K562 (cell line): ENCODE measurements at regions not wholly inside any gene's neighbourhood (a gene's known extent, or its start where the extent isn't known, plus 50 kb on each side); places are given as distances from the start of the nearest gene placed in this dataset.

ENCODE experiments used
- ATAC-seq: fragments of 200-7000 bp; cut with Tn5 transposase; 3 replicates; pipeline ENCODE4 v1.9.1; 2020; ENCODE audit warnings: moderate library complexity
- BruUV-seq: library from RNA; stranded (reverse); fragments of 400-500 nt; replicated peaks from 2 replicates; lab custom pipeline; 2021; lab: Mats Ljungman, UMichigan
- CTCF ChIA-PET: fragments of 300-600 bp; formaldehyde crosslinking; extraction: SDS; loops from one replicate; lab custom pipeline; 2021; ENCODE audit warnings: low intra/inter-chr PET ratio; lab: Yijun Ruan, JAX
- POLR2A ChIA-PET: fragments of 300-600, 350-650 bp; sonication (Branson Sonifier 250); formaldehyde crosslinking; extraction: SDS; loops from one replicate; lab custom pipeline; 2021; ENCODE audit warnings: antibody characterized with exemption, inconsistent platforms; lab: Yijun Ruan, JAX
- DNase-seq, 4 experiments: peaks; one replicate each; pipeline versions ENCODE4 v3.0.0 to v3.0.0-alpha.2; 2011 to 2018; ENCODE audit warnings: low spot score in 3 of 4, mixed read lengths in 3 of 4; ENCODE audit errors: extremely low read depth in 1 of 4
- FAIRE-seq: peaks from 2 replicates; lab custom pipeline; 2011; peaks lifted over from hg19 to GRCh38; lab: Jason Lieb, UNC
- H2AFZ ChIP-seq: 2 replicates; pipeline ENCODE4 v1.6.0; 2011; ENCODE audit warnings: low read depth, low read length, control low read depth, inconsistent platforms
- H3K27ac ChIP-seq: fragments of 200-600 bp; 3 replicates; pipeline ENCODE4 v1.8.0; 2011; ENCODE audit warnings: low read depth, mild to moderate bottlenecking, control low read depth, inconsistent platforms, low read length, moderate library complexity, mixed read lengths; ENCODE audit errors: extremely low read depth
- H3K27me3 ChIP-seq, 2 experiments: fragments of 300-600 bp in 1 of 2; 2 replicates in 1 of 2; 3 replicates in 1 of 2; pipeline versions ENCODE4 v1.6.0 to v1.8.0; 2011; ENCODE audit warnings: inconsistent platforms in 2 of 2, low read length in 2 of 2, mild to moderate bottlenecking in 1 of 2, mixed read lengths in 1 of 2, moderate library complexity in 1 of 2; ENCODE audit not compliant: control insufficient read depth in 2 of 2, insufficient read depth in 2 of 2
- H3K36me3 ChIP-seq: fragments of 300-600 bp; 3 replicates; pipeline ENCODE4 v1.8.0; 2011; ENCODE audit warnings: mild to moderate bottlenecking, low read length, inconsistent platforms; ENCODE audit not compliant: control insufficient read depth, insufficient read depth
- H3K4me1 ChIP-seq, 2 experiments: fragments of 200-600 bp in 1 of 2; replicated peaks in 1 of 2; 2 replicates in 1 of 2; 3 replicates in 1 of 2; pipeline versions ENCODE4 v1.5.1 to v1.8.0; 2011; ENCODE audit warnings: inconsistent platforms in 2 of 2, low read length in 2 of 2, mild to moderate bottlenecking in 1 of 2, mixed read lengths in 1 of 2, moderate library complexity in 1 of 2; ENCODE audit not compliant: control insufficient read depth in 2 of 2, insufficient read depth in 2 of 2
- H3K4me2 ChIP-seq: 2 replicates; pipeline ENCODE4 v1.6.1; 2011; ENCODE audit warnings: low read length, control low read depth, inconsistent platforms, mixed read lengths; ENCODE audit not compliant: insufficient read depth
- H3K4me3 ChIP-seq: fragments of 200-600 bp; sonication (generic), shearing (Covaris generic); 2 replicates; pipeline ENCODE4 v1.5.1; 2016; ENCODE audit warnings: control low read depth, inconsistent platforms
- H3K79me2 ChIP-seq: fragments of 200-600 bp; 3 replicates; pipeline ENCODE4 v1.8.0; 2011; ENCODE audit warnings: low read length, inconsistent platforms; ENCODE audit not compliant: control insufficient read depth, insufficient read depth
- H3K9ac ChIP-seq, 2 experiments: 2 replicates each; pipeline versions ENCODE4 v1.6.0 to v1.6.1; 2011; ENCODE audit warnings: low read depth in 2 of 2, low read length in 2 of 2, control low read depth in 1 of 2, inconsistent platforms in 1 of 2, mild to moderate bottlenecking in 1 of 2, mixed read lengths in 1 of 2; ENCODE audit not compliant: insufficient read depth in 1 of 2
- H3K9me1 ChIP-seq: one replicate; pipeline ENCODE4 v1.6.0; 2011; ENCODE audit warnings: inconsistent platforms, mild to moderate bottlenecking, low read length, moderate library complexity; ENCODE audit not compliant: control insufficient read depth, insufficient read depth
- H3K9me3 ChIP-seq: replicated peaks from 2 replicates; pipeline ENCODE4 v1.5.1; 2011; ENCODE audit warnings: low read depth, low read length, inconsistent platforms; ENCODE audit not compliant: control insufficient read depth, insufficient read depth
- H4K20me1 ChIP-seq: replicated peaks from 2 replicates; pipeline ENCODE4 v1.6.1; 2011; ENCODE audit warnings: low read length, inconsistent platforms, mixed read lengths; ENCODE audit not compliant: control insufficient read depth, insufficient read depth
- ATF7 ChIP-seq: fragments of 450-650 bp; IDR thresholded peaks from 2 replicates; pipeline ENCODE4 v1.7.1; 2014; ENCODE audit warnings: mild to moderate bottlenecking, moderate library complexity
- GATAD2A ChIP-seq: fragments of 450-650 bp; IDR thresholded peaks from 2 replicates; pipeline ENCODE4 v1.6.1; 2017
- ILF3 ChIP-seq: fragments of 450-650 bp; IDR thresholded peaks from 2 replicates; pipeline ENCODE4 v1.6.1; 2018; ENCODE audit warnings: antibody characterized with exemption, mild to moderate bottlenecking, moderate library complexity, borderline replicate concordance
- MEF2D ChIP-seq: conservative IDR thresholded peaks from 2 replicates; pipeline ENCODE4 v1.6.1; 2016; ENCODE audit warnings: low read depth, missing genetic modification characterization, missing compliant biosample characterization
- NBN ChIP-seq: fragments of 450-650 bp; IDR thresholded peaks from 2 replicates; pipeline ENCODE4 v1.6.1; 2016; ENCODE audit warnings: low read depth, mild to moderate bottlenecking
- NR1H2 ChIP-seq: sonication (generic); formaldehyde crosslinking; IDR thresholded peaks from 2 replicates; pipeline ENCODE4 v1.4.0; 2020; ENCODE audit warnings: mild to moderate bottlenecking, missing genetic modification reagents
- NR4A1 ChIP-seq, 2 experiments: fragments of 250-450 bp in 1 of 2; fragments of 450-650 bp in 1 of 2; sonication (Bioruptor Pico) in 1 of 2; IDR thresholded peaks; 2 replicates each; pipeline versions ENCODE4 v1.4.0 to v1.6.1; 2016 to 2020; ENCODE audit warnings: mild to moderate bottlenecking in 2 of 2, missing compliant biosample characterization in 1 of 2, missing genetic modification characterization in 1 of 2, moderate library complexity in 1 of 2
- TCF3 ChIP-seq: sonication (generic); formaldehyde crosslinking; IDR thresholded peaks from 2 replicates; pipeline ENCODE4 v1.4.0; 2020; ENCODE audit warnings: mild to moderate bottlenecking, missing genetic modification reagents
- XRCC5 ChIP-seq: fragments of 200-400 bp; formaldehyde crosslinking; IDR thresholded peaks from 2 replicates; pipeline ENCODE4 v1.6.1; 2017; ENCODE audit warnings: low read depth, mild to moderate bottlenecking, low read length
- ZNF23 ChIP-seq: fragments of 250-450 bp; sonication (Bioruptor Pico); IDR thresholded peaks from 2 replicates; pipeline ENCODE4 v1.4.0; 2020; ENCODE audit warnings: mild to moderate bottlenecking
- WGBS: fragments of 100-300 bp; shearing (Covaris generic); methylation state at CpG from one replicate; pipeline ENCODE4 v1.1.6; 2016; ENCODE audit warnings: low coverage, mixed read lengths; ENCODE audit not compliant: insufficient coverage; ENCODE audit errors: missing lambda C conversion rate; 5-methylcytosine and 5-hydroxymethylcytosine counted together
- in situ Hi-C: fragments of 300-500 bp; cut with MboI; formaldehyde crosslinking; loops from 4 replicates; pipeline ENCODE4 v1.15.0; 2018; ENCODE audit warnings: inconsistent platforms, mixed read lengths
- intact Hi-C: fragments of 100-400 bp; cut with micrococcal nuclease; formaldehyde crosslinking; loops from 2 replicates; pipeline ENCODE4 v1.14.2; 2022
- TF ChIP-seq, protein P1 (sequence below): sonication (generic); formaldehyde crosslinking; IDR thresholded peaks from 2 replicates; pipeline ENCODE4 v1.8.1; 2023; ENCODE audit warnings: missing genetic modification reagents, mild to moderate bottlenecking, borderline replicate concordance
- TF ChIP-seq, protein P2 (sequence below): fragments of 450-650 bp; IDR thresholded peaks from 2 replicates; pipeline ENCODE4 v1.7.0; 2016; ENCODE audit warnings: borderline replicate concordance
- TF ChIP-seq, protein P3 (sequence below), 2 experiments: fragments of 150-350 bp in 1 of 2; IDR thresholded peaks; 2 replicates each; pipeline ENCODE4 v1.6.1; 2012 to 2016; ENCODE audit warnings: low read depth in 2 of 2, low read length in 2 of 2, mild to moderate bottlenecking in 1 of 2, moderate library complexity in 1 of 2

DNA sequence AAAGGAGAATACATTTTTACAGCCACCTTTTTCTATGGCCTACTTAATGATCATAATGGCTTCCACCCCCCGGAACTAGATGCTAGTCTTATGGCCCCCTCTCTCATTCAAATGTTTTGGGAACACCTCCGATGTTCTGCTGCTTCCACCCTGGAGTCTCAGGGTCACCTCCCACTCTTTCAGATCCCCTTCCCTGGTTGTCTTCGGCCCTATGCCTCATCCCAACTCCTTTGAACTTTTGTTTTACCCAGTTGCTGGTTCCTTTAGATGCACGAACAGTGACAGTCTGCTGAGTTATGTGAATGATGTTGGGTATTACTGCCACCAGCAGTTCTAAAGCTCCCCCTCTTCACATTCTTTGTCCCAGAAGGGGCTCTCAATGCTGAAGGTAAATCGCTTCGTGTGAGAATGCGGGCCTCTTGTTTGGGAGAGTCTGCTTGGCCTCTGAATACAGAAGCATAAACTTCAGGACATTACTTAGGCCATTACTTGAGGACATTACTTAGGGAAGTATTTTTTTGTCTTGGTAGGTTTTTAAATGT is 309.1 kb downstream of the SOX4 start:
- Histone ChIP-seq H3K27ac (no peak overlapping the region), H3K4me2 (no peak overlapping the region), H2AFZ (no peak overlapping the region), H3K9me1 (no peaks in the 10 kb centered on the region), H3K4me3 (no peak overlapping the region), H3K4me1 (peaks cover 0 to 3% of the 10 kb centered on the region in 2 experiments; a peak in 2 of 5 replicates), H3K9ac (no peak overlapping the region), H3K27me3 (peaks cover 16 to 34% of the 10 kb centered on the region in 2 experiments; a peak in 4 of 5 replicates), H3K9me3 (no peaks in the 10 kb centered on the region), H3K79me2 (no peaks in the 10 kb centered on the region), H3K36me3 (no peaks in the 10 kb centered on the region), H4K20me1 (no peaks in the 10 kb centered on the region)
- in situ Hi-C loops: no loop called here
- POLR2A ChIA-PET: interaction anchor here (0.9 to 1.3 kb wide), 2 partner anchors 9 to 28 kb away, joined by 3 read pairs; no protein-coding TSS in a partner anchor
- WGBS: 1% methylated on average over 7 of the region's 7 CpGs
- intact Hi-C loops: no loop called here
- CTCF ChIA-PET: no interaction called here
- BruUV-seq: no TSS peak
- FAIRE-seq: no peak
- no peak for DNase-seq
- no peak for ATAC-seq
- no peak for TF ChIP-seq GATAD2A
- no peak for TF ChIP-seq TCF3
- no peak for TF ChIP-seq NR1H2
- TF ChIP-seq NR4A1 (CRISPR knock-in tag; IDR thresholded peaks at IDR 0.05): no peak
- no peak for TF ChIP-seq NR4A1 (tag; IDR thresholded peaks at IDR 0.05)
- TF ChIP-seq ATF7: no peak
- TF ChIP-seq, protein P1, sequence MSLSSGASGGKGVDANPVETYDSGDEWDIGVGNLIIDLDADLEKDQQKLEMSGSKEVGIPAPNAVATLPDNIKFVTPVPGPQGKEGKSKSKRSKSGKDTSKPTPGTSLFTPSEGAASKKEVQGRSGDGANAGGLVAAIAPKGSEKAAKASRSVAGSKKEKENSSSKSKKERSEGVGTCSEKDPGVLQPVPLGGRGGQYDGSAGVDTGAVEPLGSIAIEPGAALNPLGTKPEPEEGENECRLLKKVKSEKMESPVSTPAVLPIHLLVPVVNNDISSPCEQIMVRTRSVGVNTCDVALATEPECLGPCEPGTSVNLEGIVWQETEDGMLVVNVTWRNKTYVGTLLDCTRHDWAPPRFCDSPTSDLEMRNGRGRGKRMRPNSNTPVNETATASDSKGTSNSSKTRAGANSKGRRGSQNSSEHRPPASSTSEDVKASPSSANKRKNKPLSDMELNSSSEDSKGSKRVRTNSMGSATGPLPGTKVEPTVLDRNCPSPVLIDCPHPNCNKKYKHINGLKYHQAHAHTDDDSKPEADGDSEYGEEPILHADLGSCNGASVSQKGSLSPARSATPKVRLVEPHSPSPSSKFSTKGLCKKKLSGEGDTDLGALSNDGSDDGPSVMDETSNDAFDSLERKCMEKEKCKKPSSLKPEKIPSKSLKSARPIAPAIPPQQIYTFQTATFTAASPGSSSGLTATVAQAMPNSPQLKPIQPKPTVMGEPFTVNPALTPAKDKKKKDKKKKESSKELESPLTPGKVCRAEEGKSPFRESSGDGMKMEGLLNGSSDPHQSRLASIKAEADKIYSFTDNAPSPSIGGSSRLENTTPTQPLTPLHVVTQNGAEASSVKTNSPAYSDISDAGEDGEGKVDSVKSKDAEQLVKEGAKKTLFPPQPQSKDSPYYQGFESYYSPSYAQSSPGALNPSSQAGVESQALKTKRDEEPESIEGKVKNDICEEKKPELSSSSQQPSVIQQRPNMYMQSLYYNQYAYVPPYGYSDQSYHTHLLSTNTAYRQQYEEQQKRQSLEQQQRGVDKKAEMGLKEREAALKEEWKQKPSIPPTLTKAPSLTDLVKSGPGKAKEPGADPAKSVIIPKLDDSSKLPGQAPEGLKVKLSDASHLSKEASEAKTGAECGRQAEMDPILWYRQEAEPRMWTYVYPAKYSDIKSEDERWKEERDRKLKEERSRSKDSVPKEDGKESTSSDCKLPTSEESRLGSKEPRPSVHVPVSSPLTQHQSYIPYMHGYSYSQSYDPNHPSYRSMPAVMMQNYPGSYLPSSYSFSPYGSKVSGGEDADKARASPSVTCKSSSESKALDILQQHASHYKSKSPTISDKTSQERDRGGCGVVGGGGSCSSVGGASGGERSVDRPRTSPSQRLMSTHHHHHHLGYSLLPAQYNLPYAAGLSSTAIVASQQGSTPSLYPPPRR: no peak
- TF ChIP-seq MEF2D (tag): no peak
- TF ChIP-seq NBN: no peak
- TF ChIP-seq, protein P2, sequence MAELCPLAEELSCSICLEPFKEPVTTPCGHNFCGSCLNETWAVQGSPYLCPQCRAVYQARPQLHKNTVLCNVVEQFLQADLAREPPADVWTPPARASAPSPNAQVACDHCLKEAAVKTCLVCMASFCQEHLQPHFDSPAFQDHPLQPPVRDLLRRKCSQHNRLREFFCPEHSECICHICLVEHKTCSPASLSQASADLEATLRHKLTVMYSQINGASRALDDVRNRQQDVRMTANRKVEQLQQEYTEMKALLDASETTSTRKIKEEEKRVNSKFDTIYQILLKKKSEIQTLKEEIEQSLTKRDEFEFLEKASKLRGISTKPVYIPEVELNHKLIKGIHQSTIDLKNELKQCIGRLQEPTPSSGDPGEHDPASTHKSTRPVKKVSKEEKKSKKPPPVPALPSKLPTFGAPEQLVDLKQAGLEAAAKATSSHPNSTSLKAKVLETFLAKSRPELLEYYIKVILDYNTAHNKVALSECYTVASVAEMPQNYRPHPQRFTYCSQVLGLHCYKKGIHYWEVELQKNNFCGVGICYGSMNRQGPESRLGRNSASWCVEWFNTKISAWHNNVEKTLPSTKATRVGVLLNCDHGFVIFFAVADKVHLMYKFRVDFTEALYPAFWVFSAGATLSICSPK: no peak
- no peak for TF ChIP-seq ILF3
- no peak for TF ChIP-seq XRCC5
- no peak for TF ChIP-seq ZNF23
- TF ChIP-seq, protein P3, sequence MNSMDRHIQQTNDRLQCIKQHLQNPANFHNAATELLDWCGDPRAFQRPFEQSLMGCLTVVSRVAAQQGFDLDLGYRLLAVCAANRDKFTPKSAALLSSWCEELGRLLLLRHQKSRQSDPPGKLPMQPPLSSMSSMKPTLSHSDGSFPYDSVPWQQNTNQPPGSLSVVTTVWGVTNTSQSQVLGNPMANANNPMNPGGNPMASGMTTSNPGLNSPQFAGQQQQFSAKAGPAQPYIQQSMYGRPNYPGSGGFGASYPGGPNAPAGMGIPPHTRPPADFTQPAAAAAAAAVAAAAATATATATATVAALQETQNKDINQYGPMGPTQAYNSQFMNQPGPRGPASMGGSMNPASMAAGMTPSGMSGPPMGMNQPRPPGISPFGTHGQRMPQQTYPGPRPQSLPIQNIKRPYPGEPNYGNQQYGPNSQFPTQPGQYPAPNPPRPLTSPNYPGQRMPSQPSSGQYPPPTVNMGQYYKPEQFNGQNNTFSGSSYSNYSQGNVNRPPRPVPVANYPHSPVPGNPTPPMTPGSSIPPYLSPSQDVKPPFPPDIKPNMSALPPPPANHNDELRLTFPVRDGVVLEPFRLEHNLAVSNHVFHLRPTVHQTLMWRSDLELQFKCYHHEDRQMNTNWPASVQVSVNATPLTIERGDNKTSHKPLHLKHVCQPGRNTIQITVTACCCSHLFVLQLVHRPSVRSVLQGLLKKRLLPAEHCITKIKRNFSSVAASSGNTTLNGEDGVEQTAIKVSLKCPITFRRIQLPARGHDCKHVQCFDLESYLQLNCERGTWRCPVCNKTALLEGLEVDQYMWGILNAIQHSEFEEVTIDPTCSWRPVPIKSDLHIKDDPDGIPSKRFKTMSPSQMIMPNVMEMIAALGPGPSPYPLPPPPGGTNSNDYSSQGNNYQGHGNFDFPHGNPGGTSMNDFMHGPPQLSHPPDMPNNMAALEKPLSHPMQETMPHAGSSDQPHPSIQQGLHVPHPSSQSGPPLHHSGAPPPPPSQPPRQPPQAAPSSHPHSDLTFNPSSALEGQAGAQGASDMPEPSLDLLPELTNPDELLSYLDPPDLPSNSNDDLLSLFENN (IDR thresholded peaks at IDR 0.05; ENCODE audit: low read depth in 2 of 2, low read length in 2 of 2): no peak
